ENCODE measurements at regions not wholly inside any gene's neighbourhood (a gene's known extent, or its start where the extent isn't known, plus 50 kb on each side); places are given as distances from the start of the nearest gene placed in this dataset.

DNA sequence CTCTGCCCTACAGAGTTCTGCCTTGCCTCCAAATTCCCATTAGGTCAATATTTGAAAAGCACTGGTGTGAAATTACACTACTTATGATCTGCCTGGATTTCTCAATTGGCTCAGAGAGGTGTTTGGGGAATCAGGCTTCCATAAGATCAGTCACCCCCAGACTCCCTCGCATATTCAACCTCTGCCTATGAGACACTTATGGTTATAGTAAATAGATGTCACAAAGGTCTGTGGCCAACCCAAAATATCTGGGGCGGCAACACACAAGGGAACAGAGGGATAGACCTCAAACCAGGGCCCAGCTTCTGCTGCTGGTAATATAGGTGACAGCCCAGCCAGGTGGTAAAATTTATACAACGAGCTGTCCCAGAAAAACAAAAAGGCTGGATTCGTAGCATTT is 376.7 kb upstream of the ZMIZ1 start:
- no CpG with 5 or more reads among the region's 4 CpGs for WGBS (ENCODE audit: insufficient coverage, insufficient read length)
- H3K27ac ChIP-seq (ENCODE audit: low read length), result no peak overlapping the region

DNA sequence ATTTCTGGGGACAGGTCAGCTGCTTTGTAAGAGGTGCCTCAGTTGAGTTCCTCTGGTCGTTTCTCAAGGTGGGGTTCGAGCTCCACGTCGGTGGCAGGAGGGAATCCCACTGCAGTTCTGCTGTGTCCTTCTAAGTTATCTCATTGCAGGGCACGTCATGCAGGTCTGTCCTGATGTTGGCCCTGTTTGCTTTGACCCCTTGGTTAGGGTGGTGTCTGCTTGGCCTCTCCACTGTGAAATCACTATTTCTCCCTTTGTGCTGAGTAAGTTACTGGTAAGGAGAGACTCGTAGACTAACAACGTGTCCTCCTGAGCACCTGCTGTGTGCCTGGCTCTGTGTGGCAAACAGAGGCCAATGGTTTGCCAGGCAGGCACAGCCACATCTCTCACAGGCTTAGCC is 372.9 kb upstream of the ZMIZ1 start:
- DNase-seq (ENCODE audit: low read depth, low spot score), result no peak
- Histone ChIP-seq H3K27me3 (ENCODE audit: control insufficient read depth, insufficient read depth, low read length) (no peaks in the 10 kb centered on the region), H3K36me3 (ENCODE audit: control insufficient read depth, insufficient read depth, low read length) (no peaks in the 10 kb centered on the region), H3K4me1 (ENCODE audit: control insufficient read depth, insufficient read depth, low read length) (no peaks in the 10 kb centered on the region), H3K27ac (ENCODE audit: low read length) (no peak overlapping the region), H3K4me3 (ENCODE audit: low read length) (no peak overlapping the region), H3K9me3 (ENCODE audit: control insufficient read depth, insufficient read depth, low read length) (no peaks in the 10 kb centered on the region)
- WGBS (ENCODE audit: insufficient coverage, insufficient read length), result no CpG with 5 or more reads among the region's 7 CpGs

More for the DNA sequence above, 376.7 kb upstream of the ZMIZ1 start:
- Histone ChIP-seq H3K9me3 (ENCODE audit: control insufficient read depth, insufficient read depth, low read length) (no peaks in the 10 kb centered on the region), H3K36me3 (ENCODE audit: control insufficient read depth, insufficient read depth, low read length) (0 out of 2 replicates have a peak, but pooled peaks cover 3% of the 10 kb centered on the region), H3K27me3 (ENCODE audit: control insufficient read depth, insufficient read depth, low read length) (0 out of 2 replicates have a peak, but pooled peaks cover 1% of the 10 kb centered on the region), H3K4me3 (ENCODE audit: low read length) (no peak overlapping the region), H3K4me1 (ENCODE audit: control insufficient read depth, insufficient read depth, low read length) (no peaks in the 10 kb centered on the region)
- DNase-seq (ENCODE audit: low read depth, low spot score), result no peak

DNA sequence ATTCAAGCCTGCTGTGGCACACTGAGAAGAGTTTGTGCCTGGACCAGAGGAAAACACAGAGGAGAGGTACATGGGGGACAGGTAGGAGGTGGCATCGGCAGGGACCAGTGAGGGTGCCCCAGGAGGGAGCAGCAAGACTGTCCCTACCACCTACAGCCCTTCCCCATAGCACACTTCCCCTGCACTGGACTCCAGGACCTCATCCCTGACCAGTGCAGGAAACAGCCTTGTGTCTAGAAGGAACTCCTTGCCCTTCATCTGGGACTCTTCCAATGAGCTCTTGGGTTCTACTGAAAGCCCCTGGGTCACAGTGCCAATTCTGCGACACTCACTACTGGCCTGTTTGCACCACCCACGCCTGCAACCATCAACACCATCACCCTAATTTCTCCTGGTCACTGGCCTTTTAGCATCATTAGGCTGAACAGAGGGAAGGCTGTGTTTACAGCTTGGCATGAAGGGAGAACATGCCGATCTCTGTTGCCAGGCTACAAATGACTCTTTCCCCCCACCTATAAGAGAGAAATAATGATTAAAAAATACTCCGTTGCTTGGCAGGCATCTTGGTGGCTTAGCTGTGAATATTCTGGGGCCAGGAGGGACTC is 371.9 kb upstream of the ZMIZ1 start:
- H3K9me3 ChIP-seq (ENCODE audit: control insufficient read depth, insufficient read depth, low read length), result no peaks in the 10 kb centered on the region
- DNase-seq (ENCODE audit: low read depth, low spot score), result no peak
- no peaks in the 10 kb centered on the region for H3K4me1 ChIP-seq (ENCODE audit: control insufficient read depth, insufficient read depth, low read length)
- H3K27ac ChIP-seq (ENCODE audit: low read length), result no peak overlapping the region
- H3K4me3 ChIP-seq (ENCODE audit: low read length), result no peak overlapping the region
- no peaks in the 10 kb centered on the region for H3K36me3 ChIP-seq (ENCODE audit: control insufficient read depth, insufficient read depth, low read length)
- no peaks in the 10 kb centered on the region for H3K27me3 ChIP-seq (ENCODE audit: control insufficient read depth, insufficient read depth, low read length)
- no CpG with 5 or more reads among the region's 5 CpGs for WGBS (ENCODE audit: insufficient coverage, insufficient read length)

DNA sequence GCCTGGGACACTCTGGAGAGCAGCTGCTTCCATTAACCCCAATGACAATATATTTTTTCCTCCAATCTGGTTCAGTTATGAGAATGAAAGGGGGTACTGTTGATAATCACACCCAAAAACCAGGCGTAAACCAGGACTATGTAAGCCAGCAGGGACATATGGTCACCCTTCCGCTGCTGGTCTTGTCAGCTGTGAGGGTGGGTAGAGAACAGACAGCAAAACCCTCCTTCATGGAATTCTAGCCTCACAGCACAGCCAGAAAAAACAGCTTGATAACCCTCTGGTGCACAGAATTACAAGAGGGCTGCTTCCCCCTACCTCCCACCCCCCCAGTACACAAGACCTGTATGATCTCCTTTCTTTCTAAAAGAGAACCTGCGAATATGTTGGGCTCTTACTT is 368.8 kb upstream of the ZMIZ1 start:
- Histone ChIP-seq H3K9me3 (ENCODE audit: control insufficient read depth, insufficient read depth, low read length) (no peaks in the 10 kb centered on the region), H3K4me3 (ENCODE audit: low read length) (no peak overlapping the region), H3K27ac (ENCODE audit: low read length) (no peak overlapping the region), H3K4me1 (ENCODE audit: control insufficient read depth, insufficient read depth, low read length) (no peaks in the 10 kb centered on the region), H3K36me3 (ENCODE audit: control insufficient read depth, insufficient read depth, low read length) (no peaks in the 10 kb centered on the region), H3K27me3 (ENCODE audit: control insufficient read depth, insufficient read depth, low read length) (no peaks in the 10 kb centered on the region)
- no CpG with 5 or more reads among the region's 3 CpGs for WGBS (ENCODE audit: insufficient coverage, insufficient read length)
- no peak for DNase-seq (ENCODE audit: low read depth, low spot score)

DNA sequence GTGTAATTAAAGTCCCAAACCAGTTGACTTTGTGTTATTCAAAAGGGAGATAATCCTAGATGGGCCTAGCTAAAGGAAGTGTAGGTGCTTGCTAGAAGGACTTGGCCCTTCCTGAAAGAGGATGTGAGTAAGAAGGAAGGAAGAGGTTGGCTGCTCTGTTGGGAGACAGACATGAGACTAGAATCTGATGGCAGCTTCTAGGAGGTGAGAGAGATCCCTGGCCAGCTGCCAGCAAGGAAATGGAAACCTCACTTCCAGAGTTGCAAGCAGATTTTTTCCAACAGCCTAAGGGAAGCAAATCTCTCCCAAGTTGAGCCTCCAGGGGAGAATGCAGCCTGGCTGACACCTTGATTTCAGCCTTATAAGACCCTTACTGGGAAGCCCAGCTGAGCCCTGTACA is 368.4 kb upstream of the ZMIZ1 start:
- Histone ChIP-seq H3K27me3 (ENCODE audit: control insufficient read depth, insufficient read depth, low read length) (no peaks in the 10 kb centered on the region), H3K36me3 (ENCODE audit: control insufficient read depth, insufficient read depth, low read length) (no peaks in the 10 kb centered on the region), H3K4me3 (ENCODE audit: low read length) (no peak overlapping the region), H3K27ac (ENCODE audit: low read length) (no peak overlapping the region), H3K4me1 (ENCODE audit: control insufficient read depth, insufficient read depth, low read length) (no peaks in the 10 kb centered on the region), H3K9me3 (ENCODE audit: control insufficient read depth, insufficient read depth, low read length) (no peaks in the 10 kb centered on the region)
- no peak for DNase-seq (ENCODE audit: low read depth, low spot score)

DNA sequence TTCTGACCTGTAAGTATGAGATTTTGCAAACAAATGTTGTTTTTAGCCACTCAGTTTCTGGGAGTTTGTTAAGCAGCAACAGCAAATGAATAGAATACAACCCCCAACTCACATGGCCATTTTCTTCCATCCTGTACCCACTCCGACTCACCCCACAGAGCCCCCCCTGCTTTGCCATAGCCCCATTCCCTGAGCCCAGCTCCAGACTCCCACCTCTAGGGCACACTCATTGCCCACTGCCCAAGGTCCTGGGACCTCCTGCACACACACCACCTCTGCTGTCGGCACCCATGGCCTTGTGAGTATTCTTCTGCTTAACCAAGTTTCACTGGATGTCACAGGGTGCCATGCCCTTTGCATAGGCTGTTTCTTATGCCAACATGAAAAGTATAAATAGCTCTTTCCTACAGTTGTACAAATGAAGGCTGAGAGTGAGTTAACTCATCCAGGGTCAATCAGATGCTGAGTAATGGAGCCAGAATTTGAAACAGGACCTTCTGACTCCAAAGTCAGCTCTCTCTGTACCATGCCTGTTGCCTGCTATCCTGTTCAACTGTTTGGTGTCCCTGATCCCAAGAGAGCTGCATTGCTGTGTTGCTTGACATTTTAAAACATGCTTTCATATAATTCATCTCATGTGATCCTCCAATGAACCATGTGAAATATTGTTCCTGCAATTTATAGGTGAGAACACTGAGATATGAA is 367.8 kb upstream of the ZMIZ1 start:
- H3K27me3 ChIP-seq (ENCODE audit: control insufficient read depth, insufficient read depth, low read length), result no peaks in the 10 kb centered on the region
- H3K27ac ChIP-seq (ENCODE audit: low read length), result no peak overlapping the region
- no peaks in the 10 kb centered on the region for H3K4me1 ChIP-seq (ENCODE audit: control insufficient read depth, insufficient read depth, low read length)
- no peaks in the 10 kb centered on the region for H3K36me3 ChIP-seq (ENCODE audit: control insufficient read depth, insufficient read depth, low read length)
- no peaks in the 10 kb centered on the region for H3K9me3 ChIP-seq (ENCODE audit: control insufficient read depth, insufficient read depth, low read length)
- DNase-seq (ENCODE audit: low read depth, low spot score), result no peak
- H3K4me3 ChIP-seq (ENCODE audit: low read length), result no peak overlapping the region
- no CpG with 5 or more reads among the region's 2 CpGs for WGBS (ENCODE audit: insufficient coverage, insufficient read length)

DNA sequence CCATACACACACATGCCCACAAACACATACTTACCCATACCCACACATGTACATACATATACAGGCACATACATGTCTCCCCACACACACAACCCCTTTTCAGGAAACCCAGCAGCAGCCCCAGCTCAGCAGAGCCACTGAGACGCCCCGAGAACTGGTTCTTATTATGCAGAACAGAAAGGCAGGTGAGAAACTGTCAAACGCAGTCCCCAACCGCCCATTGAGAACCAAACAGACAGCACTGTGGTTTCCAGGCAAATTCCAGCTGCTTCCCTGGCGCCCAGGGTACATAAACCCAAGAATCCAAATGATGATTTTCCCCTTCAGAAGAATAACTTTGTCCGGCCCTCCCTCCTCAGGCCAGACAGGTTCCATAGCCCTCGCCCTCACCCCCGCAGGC is 366.6 kb upstream of the ZMIZ1 start:
- Histone ChIP-seq H3K27me3 (ENCODE audit: control insufficient read depth, insufficient read depth, low read length) (no peaks in the 10 kb centered on the region), H3K36me3 (ENCODE audit: control insufficient read depth, insufficient read depth, low read length) (no peaks in the 10 kb centered on the region), H3K27ac (ENCODE audit: low read length) (no peak overlapping the region), H3K9me3 (ENCODE audit: control insufficient read depth, insufficient read depth, low read length) (no peaks in the 10 kb centered on the region), H3K4me3 (ENCODE audit: low read length) (no peak overlapping the region), H3K4me1 (ENCODE audit: control insufficient read depth, insufficient read depth, low read length) (no peaks in the 10 kb centered on the region)
- WGBS (ENCODE audit: insufficient coverage, insufficient read length), result no CpG with 5 or more reads among the region's 8 CpGs
- no peak for DNase-seq (ENCODE audit: low read depth, low spot score)

DNA sequence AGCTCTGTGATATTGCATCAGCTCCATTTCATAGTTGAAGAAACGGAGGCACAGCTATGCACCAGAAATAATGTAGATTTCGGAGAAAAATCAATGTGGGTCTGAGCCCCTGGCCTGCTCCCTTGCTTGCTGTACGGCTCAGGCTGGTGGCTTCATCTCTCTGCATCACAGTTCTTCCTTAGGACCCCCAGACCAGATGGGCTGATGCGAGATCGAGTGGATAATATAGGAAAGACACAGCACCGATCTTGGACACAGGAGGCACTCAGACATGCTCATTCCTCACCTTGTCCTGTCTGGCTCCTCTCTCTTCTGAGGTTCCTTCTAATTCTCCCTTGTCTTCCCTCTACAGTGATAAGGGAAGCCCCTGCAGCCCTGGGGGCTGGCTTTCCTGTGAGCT is 365.9 kb upstream of the ZMIZ1 start:
- WGBS (ENCODE audit: insufficient coverage, insufficient read length), result no CpG with 5 or more reads among the region's 6 CpGs
- Histone ChIP-seq H3K4me1 (ENCODE audit: control insufficient read depth, insufficient read depth, low read length) (no peaks in the 10 kb centered on the region), H3K27me3 (ENCODE audit: control insufficient read depth, insufficient read depth, low read length) (no peaks in the 10 kb centered on the region), H3K4me3 (ENCODE audit: low read length) (no peak overlapping the region), H3K9me3 (ENCODE audit: control insufficient read depth, insufficient read depth, low read length) (no peaks in the 10 kb centered on the region), H3K36me3 (ENCODE audit: control insufficient read depth, insufficient read depth, low read length) (no peaks in the 10 kb centered on the region), H3K27ac (ENCODE audit: low read length) (no peak overlapping the region)
- DNase-seq (ENCODE audit: low read depth, low spot score), result no peak

DNA sequence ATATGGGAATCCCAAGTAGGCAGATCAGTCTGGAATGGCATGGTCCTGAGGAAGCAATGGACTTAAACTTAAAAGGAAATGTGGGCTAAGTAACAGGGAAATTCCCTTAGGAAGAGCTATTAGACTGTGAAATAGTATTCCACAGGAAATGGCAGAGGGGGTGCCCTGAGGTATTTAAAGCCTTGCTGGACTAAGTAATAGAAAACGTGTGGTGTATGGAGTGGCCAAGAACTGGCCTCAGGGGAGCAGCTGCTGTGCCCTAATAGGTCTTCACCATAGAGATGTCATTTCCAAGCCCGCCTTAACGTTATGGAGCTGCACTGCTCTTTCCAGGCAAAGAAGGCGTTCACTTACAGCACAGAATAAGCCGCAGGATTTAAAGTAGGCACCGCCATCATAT is 365.2 kb upstream of the ZMIZ1 start:
- no CpG with 5 or more reads among the region's 6 CpGs for WGBS (ENCODE audit: insufficient coverage, insufficient read length)
- H3K27me3 ChIP-seq (ENCODE audit: control insufficient read depth, insufficient read depth, low read length), result no peaks in the 10 kb centered on the region
- H3K4me1 ChIP-seq (ENCODE audit: control insufficient read depth, insufficient read depth, low read length), result no peaks in the 10 kb centered on the region
- H3K4me3 ChIP-seq (ENCODE audit: low read length), result no peak overlapping the region
- no peaks in the 10 kb centered on the region for H3K36me3 ChIP-seq (ENCODE audit: control insufficient read depth, insufficient read depth, low read length)
- no peak overlapping the region for H3K27ac ChIP-seq (ENCODE audit: low read length)
- DNase-seq (ENCODE audit: low read depth, low spot score), result no peak
- H3K9me3 ChIP-seq (ENCODE audit: control insufficient read depth, insufficient read depth, low read length), result no peaks in the 10 kb centered on the region

DNA sequence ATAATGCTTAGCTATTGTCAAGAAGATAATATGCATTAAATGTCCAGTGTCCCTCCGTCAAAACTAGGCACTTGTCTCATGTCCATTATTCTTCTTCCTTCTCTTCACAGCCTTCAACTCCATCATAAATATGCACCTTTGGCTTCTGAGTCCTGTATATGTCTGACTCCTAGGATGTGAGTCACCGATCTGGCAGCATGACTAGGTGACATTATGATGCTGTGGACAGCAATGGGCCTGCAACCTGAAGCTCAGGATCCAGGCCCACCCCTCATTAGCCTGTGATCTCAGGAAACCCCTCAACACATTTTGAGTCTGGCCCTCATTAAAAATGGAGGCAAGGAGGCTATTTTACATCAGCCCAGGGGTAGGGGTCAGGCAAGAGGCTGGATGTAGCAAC is 362.5 kb upstream of the ZMIZ1 start:
- WGBS (ENCODE audit: insufficient coverage, insufficient read length), result no CpG with 5 or more reads among the region's 2 CpGs

More for the DNA sequence above, 362.5 kb upstream of the ZMIZ1 start:
- Histone ChIP-seq H3K9me3 (ENCODE audit: control insufficient read depth, insufficient read depth, low read length) (no peaks in the 10 kb centered on the region), H3K4me1 (ENCODE audit: control insufficient read depth, insufficient read depth, low read length) (no peaks in the 10 kb centered on the region), H3K27ac (ENCODE audit: low read length) (no peak overlapping the region), H3K27me3 (ENCODE audit: control insufficient read depth, insufficient read depth, low read length) (no peaks in the 10 kb centered on the region), H3K4me3 (ENCODE audit: low read length) (no peak overlapping the region), H3K36me3 (ENCODE audit: control insufficient read depth, insufficient read depth, low read length) (no peaks in the 10 kb centered on the region)
- DNase-seq (ENCODE audit: low read depth, low spot score), result no peak
